Loucy (cell line): ENCODE measurements at regions not wholly inside any gene's neighbourhood (a gene's known extent, or its start where the extent isn't known, plus 50 kb on each side); places are given as distances from the start of the nearest gene placed in this dataset.

Experiments
- H2AFZ ChIP-seq: fragments of 200-600 bp; sonication (generic); 2 replicates; pipeline ENCODE4 v1.6.0; 2016; ENCODE audit warnings: antibody characterized with exemption, mild to moderate bottlenecking, low read length, moderate library complexity
- H3F3A ChIP-seq: fragments of 200-600 bp; 2 replicates; pipeline ENCODE4 v1.6.0; 2016; ENCODE audit warnings: antibody characterized with exemption, low read depth, mild to moderate bottlenecking
- H3K27me3 ChIP-seq: fragments of 200-600 bp; sonication (generic); 2 replicates; pipeline ENCODE4 v1.6.1; 2014; ENCODE audit warnings: low read length, mild to moderate bottlenecking; ENCODE audit not compliant: insufficient read depth, poor library complexity, severe bottlenecking
- H3K36me3 ChIP-seq: fragments of 200-600 bp; sonication (generic); 2 replicates; pipeline ENCODE4 v1.6.1; 2016; ENCODE audit warnings: low read length; ENCODE audit not compliant: insufficient read depth
- H3K4me1 ChIP-seq: fragments of 200-600 bp; sonication (generic); 2 replicates; pipeline ENCODE4 v1.5.1; 2014; ENCODE audit warnings: low read length, mild to moderate bottlenecking; ENCODE audit not compliant: insufficient read depth, poor library complexity, severe bottlenecking
- H3K4me2 ChIP-seq: fragments of 200-600 bp; sonication (generic); 2 replicates; pipeline ENCODE4 v1.6.0; 2014; ENCODE audit warnings: antibody characterized with exemption, low read length, low read depth, mild to moderate bottlenecking; ENCODE audit not compliant: poor library complexity, severe bottlenecking
- H3K4me3 ChIP-seq: fragments of 200-600 bp; sonication (generic); 2 replicates; pipeline ENCODE4 v1.5.1; 2014; ENCODE audit warnings: low read length, mild to moderate bottlenecking, mixed read lengths; ENCODE audit not compliant: poor library complexity, severe bottlenecking
- H3K79me2 ChIP-seq: fragments of 200-600 bp; sonication (generic); 2 replicates; pipeline ENCODE4 v1.6.1; 2014; ENCODE audit warnings: low read length; ENCODE audit not compliant: insufficient read depth
- H3K9ac ChIP-seq: fragments of 200-600 bp; sonication (generic); 2 replicates; pipeline ENCODE4 v1.6.0; 2014; ENCODE audit warnings: mild to moderate bottlenecking, low read depth, low read length, moderate library complexity; ENCODE audit not compliant: poor library complexity, severe bottlenecking
- H3K9me2 ChIP-seq: fragments of 200-600 bp; sonication (generic); replicated peaks from 2 replicates; pipeline ENCODE4 v1.6.1; 2016; ENCODE audit warnings: low read depth, low read length, mixed read lengths
- H3K9me3 ChIP-seq: fragments of 200-600 bp; sonication (generic); 2 replicates; pipeline ENCODE4 v1.6.1; 2014; ENCODE audit warnings: mild to moderate bottlenecking, antibody characterized with exemption, low read length, low read depth; ENCODE audit not compliant: insufficient read depth
- H4K20me1 ChIP-seq: fragments of 200-600 bp; sonication (generic); 2 replicates; pipeline ENCODE4 v1.6.0; 2014; ENCODE audit warnings: antibody characterized with exemption, low read length, mild to moderate bottlenecking; ENCODE audit not compliant: insufficient read depth, poor library complexity, severe bottlenecking
- EZH2phosphoT487 ChIP-seq: fragments of 200-600 bp; IDR thresholded peaks from 2 replicates; pipeline ENCODE4 v1.6.1; 2018; ENCODE audit warnings: antibody characterized with exemption, mild to moderate bottlenecking, moderate library complexity, borderline replicate concordance
- TF ChIP-seq, protein P1 (sequence below): fragments of 200-600 bp; sonication (generic); conservative IDR thresholded peaks from 2 replicates; pipeline ENCODE4 v1.5.1; 2014; ENCODE audit warnings: mild to moderate bottlenecking, antibody characterized with exemption, low read length

DNA sequence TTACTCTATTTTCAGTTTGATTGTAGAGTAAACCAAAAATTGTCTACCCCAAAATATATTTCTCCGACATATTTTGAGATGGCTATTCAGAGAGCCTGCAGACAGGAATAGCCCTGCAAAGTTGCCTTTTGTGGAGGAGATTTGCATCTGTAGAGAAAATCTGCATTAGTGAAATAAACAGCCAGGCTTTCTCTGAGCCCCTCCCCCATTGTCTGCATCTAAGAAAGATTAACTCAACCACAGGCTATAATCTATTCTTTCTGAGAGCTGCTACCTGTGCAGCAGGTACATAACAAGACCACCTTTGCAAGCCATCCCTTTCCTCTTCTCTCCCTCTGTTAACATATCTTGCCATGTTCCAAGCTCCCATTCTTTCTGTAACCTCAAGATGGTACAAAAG lies 1034.2 kb downstream of the SORCS3 start:
- H3F3A ChIP-seq: no peaks in the 10 kb centered on the region
- no peaks in the 10 kb centered on the region for H3K9me2 ChIP-seq
- no peak overlapping the region for H3K9ac ChIP-seq
- H3K4me3 ChIP-seq: no peak overlapping the region
- no peaks in the 10 kb centered on the region for H4K20me1 ChIP-seq
- H3K4me1 ChIP-seq: no peaks in the 10 kb centered on the region
- no peak overlapping the region for H3K4me2 ChIP-seq
- H3K79me2 ChIP-seq: no peaks in the 10 kb centered on the region
- no peaks in the 10 kb centered on the region for H3K27me3 ChIP-seq
- H3K36me3 ChIP-seq: no peaks in the 10 kb centered on the region
- H3K9me3 ChIP-seq: 0 out of 2 replicates have a peak, but pooled peaks cover 2% of the 10 kb centered on the region
- H2AFZ ChIP-seq: no peak overlapping the region
- no peak for TF ChIP-seq EZH2phosphoT487
- TF ChIP-seq, protein P1, sequence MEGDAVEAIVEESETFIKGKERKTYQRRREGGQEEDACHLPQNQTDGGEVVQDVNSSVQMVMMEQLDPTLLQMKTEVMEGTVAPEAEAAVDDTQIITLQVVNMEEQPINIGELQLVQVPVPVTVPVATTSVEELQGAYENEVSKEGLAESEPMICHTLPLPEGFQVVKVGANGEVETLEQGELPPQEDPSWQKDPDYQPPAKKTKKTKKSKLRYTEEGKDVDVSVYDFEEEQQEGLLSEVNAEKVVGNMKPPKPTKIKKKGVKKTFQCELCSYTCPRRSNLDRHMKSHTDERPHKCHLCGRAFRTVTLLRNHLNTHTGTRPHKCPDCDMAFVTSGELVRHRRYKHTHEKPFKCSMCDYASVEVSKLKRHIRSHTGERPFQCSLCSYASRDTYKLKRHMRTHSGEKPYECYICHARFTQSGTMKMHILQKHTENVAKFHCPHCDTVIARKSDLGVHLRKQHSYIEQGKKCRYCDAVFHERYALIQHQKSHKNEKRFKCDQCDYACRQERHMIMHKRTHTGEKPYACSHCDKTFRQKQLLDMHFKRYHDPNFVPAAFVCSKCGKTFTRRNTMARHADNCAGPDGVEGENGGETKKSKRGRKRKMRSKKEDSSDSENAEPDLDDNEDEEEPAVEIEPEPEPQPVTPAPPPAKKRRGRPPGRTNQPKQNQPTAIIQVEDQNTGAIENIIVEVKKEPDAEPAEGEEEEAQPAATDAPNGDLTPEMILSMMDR: no peak

DNA sequence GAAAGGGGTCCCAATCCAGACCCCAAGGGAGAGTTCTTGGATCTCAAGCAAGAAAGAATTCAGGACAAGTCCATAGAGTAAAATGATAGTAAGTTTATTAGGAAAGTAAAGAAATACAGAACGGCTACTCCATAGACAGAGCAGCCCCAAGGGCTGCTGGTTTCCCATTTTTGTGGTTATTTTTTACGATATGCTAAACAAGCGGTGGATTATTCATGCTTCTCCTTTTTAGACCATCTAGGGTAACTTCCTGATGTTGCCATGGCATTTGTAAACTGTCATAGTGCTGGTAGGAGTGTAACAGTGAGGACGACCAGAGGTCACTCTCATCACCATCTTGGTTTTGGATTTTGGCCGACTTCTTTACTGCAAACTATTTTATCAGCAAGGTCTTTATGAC lies 1033.4 kb downstream of the SORCS3 start:
- Histone ChIP-seq H3K4me2 (no peak overlapping the region), H3K36me3 (no peaks in the 10 kb centered on the region), H3K4me1 (no peaks in the 10 kb centered on the region), H3K4me3 (no peak overlapping the region), H2AFZ (no peak overlapping the region), H3F3A (no peaks in the 10 kb centered on the region), H3K9me3 (0 out of 2 replicates have a peak, but pooled peaks cover 2% of the 10 kb centered on the region), H3K27me3 (no peaks in the 10 kb centered on the region), H3K9ac (no peak overlapping the region), H3K79me2 (no peaks in the 10 kb centered on the region), H3K9me2 (no peaks in the 10 kb centered on the region), H4K20me1 (no peaks in the 10 kb centered on the region)
- TF ChIP-seq, protein P1: no peak
- TF ChIP-seq EZH2phosphoT487: no peak

DNA sequence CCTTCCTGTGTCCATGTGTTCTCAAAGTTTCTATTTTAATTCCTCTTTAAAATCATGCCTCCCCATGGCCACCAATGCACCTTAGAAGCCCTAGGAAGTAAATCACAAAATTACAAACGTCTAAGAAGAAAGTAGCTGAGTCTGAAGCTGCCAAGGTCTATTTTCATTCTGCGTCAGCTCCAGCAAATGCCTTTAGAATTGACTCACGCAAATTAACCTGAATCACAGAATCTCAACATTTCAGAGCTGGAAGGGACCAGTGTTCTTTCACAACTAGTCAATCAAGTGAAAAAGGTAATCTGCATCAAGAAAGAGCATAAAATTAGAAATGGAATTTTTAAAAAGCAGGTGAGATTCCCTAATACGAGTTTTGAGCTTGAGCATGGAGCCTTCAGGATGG lies 1017.6 kb downstream of the SORCS3 start:
- Histone ChIP-seq H4K20me1 (no peaks in the 10 kb centered on the region), H3K9ac (no peak overlapping the region), H3K4me1 (no peaks in the 10 kb centered on the region), H3K4me2 (no peak overlapping the region), H3K36me3 (no peaks in the 10 kb centered on the region), H3K27me3 (no peaks in the 10 kb centered on the region), H2AFZ (no peak overlapping the region), H3K4me3 (no peak overlapping the region), H3F3A (no peaks in the 10 kb centered on the region), H3K9me3 (no peaks in the 10 kb centered on the region), H3K79me2 (no peaks in the 10 kb centered on the region), H3K9me2 (no peaks in the 10 kb centered on the region)
- TF ChIP-seq, protein P1: no peak
- no peak for TF ChIP-seq EZH2phosphoT487
